Sigmoid colon (tissue), 6 donors: ENCODE measurements at regions not wholly inside any gene's neighbourhood (a gene's known extent, or its start where the extent isn't known, plus 50 kb on each side); places are given as distances from the start of the nearest gene placed in this dataset.
A peak's percentile ranks its signal among the peaks of the same experiment; 100 is the strongest.

ENCODE experiments used
- DNase-seq: peaks from one replicate; pipeline ENCODE4 v3.0.0-alpha.2; 2019
- H3K27ac ChIP-seq, 4 donors: fragments of 200-600 bp; sonication (generic); one replicate each; pipeline ENCODE4 v1.5.1; 2016 to 2019; ENCODE audit warnings: mild to moderate bottlenecking in 1 of 4
- H3K27me3 ChIP-seq, 3 donors: fragments of 200-600 bp; sonication (generic); one replicate each; pipeline ENCODE4 v1.5.1; 2019; ENCODE audit warnings: mild to moderate bottlenecking in 1 of 3
- H3K36me3 ChIP-seq, 4 donors: fragments of 200-600 bp; sonication (generic); one replicate each; pipeline ENCODE4 v1.5.1; 2016 to 2019
- H3K4me1 ChIP-seq, 4 donors: fragments of 200-600 bp; sonication (generic); one replicate each; pipeline ENCODE4 v1.5.1; 2017 to 2019
- H3K4me3 ChIP-seq, 4 donors: fragments of 200-600 bp; sonication (generic); one replicate each; pipeline ENCODE4 v1.5.1; 2017 to 2019; ENCODE audit warnings: mild to moderate bottlenecking in 2 of 4, moderate library complexity in 1 of 4
- H3K9me3 ChIP-seq, 4 donors: fragments of 200-600 bp in 3 of 4; sonication (generic) in 3 of 4; one replicate each; pipeline versions ENCODE4 v1.5.1 to v1.6.1; 2013 to 2019
- CTCF ChIP-seq, 4 experiments: fragments of 450-650 bp in 3 of 4; fragments of 200-600 bp in 1 of 4; IDR thresholded peaks; one replicate each; pipeline ENCODE4 v1.5.1; 2016 to 2019; ENCODE audit warnings: antibody characterized with exemption in 4 of 4, mild to moderate bottlenecking in 3 of 4, moderate library complexity in 2 of 4
- EP300 ChIP-seq, 4 donors: sonication (generic); formaldehyde crosslinking; IDR thresholded peaks; one replicate each; pipeline ENCODE4 v1.6.1; 2017; ENCODE audit warnings: antibody characterized with exemption in 4 of 4
- POLR2A ChIP-seq, 2 donors: fragments of 450-650 bp; IDR thresholded peaks; one replicate each; pipeline ENCODE4 v1.6.1; 2016; ENCODE audit warnings: antibody characterized with exemption in 2 of 2, mild to moderate bottlenecking in 2 of 2, moderate library complexity in 2 of 2
- POLR2AphosphoS5 ChIP-seq, 4 donors: sonication (generic); formaldehyde crosslinking; IDR thresholded peaks; one replicate each; pipeline ENCODE4 v1.6.1; 2017; ENCODE audit warnings: antibody characterized with exemption in 4 of 4
- WGBS, 2 donors: extraction: QIAGEN DNeasy Blood & Tissue Kit; methylation state at CpG; one replicate each; pipeline ENCODE4 v1.1.7; 2013; 5-methylcytosine and 5-hydroxymethylcytosine counted together
- intact Hi-C: fragments of 100-400 bp; cut with DNase I; formaldehyde crosslinking; loops from one replicate; pipeline ENCODE4 v1.15.1; 2023
- donor health status: healthy with polysubstance abuse.
- donor health status: healthy.

- no peaks in the 10 kb centered on the region for H3K9me3 ChIP-seq
- no peak overlapping the region for H3K4me3 ChIP-seq
- 68 to 78% methylated on average over 5 of the region's 5 CpGs for WGBS, 2 donors
- TF ChIP-seq POLR2AphosphoS5 (IDR thresholded peaks at IDR 0.05) (no peak), EP300 (IDR thresholded peaks at IDR 0.05) (no peak), POLR2A (IDR thresholded peaks at IDR 0.05) (no peak), CTCF (IDR thresholded peaks at IDR 0.05) (no peak)
- H3K36me3 ChIP-seq, result no peaks in the 10 kb centered on the region
- no peaks in the 10 kb centered on the region for H3K27me3 ChIP-seq
- DNase-seq, result no peak
- H3K4me1 ChIP-seq, result no peaks in the 10 kb centered on the region
- H3K27ac ChIP-seq, result no peak overlapping the region
- intact Hi-C loops, result no loop called here
Observed at GRCh38 chr1:55286856-55287602, 71.9 kb upstream of the USP24 start.

GRCh38 chr1:55285834-55286233 is 70.7 kb upstream of the USP24 start:
- Histone ChIP-seq H3K4me1 (no peaks in the 10 kb centered on the region), H3K36me3 (no peaks in the 10 kb centered on the region), H3K27ac (no peak overlapping the region), H3K27me3 (no peaks in the 10 kb centered on the region), H3K9me3 (no peaks in the 10 kb centered on the region), H3K4me3 (no peak overlapping the region)
- TF ChIP-seq POLR2A (IDR thresholded peaks at IDR 0.05) (no peak), EP300 (IDR thresholded peaks at IDR 0.05) (no peak), CTCF (IDR thresholded peaks at IDR 0.05) (no peak), POLR2AphosphoS5 (IDR thresholded peaks at IDR 0.05) (no peak)
- 83 to 91% methylated on average over 2 of the region's 2 CpGs for WGBS, 2 donors
- intact Hi-C loops, result loop anchor here (1.0 to 2.0 kb wide), 2 partner anchors 1299 to 1423 kb away; no protein-coding TSS in a partner anchor
- DNase-seq, result no peak

GRCh38 chr1:55284856-55285255 is 69.7 kb upstream of the USP24 start:
- WGBS, 2 donors, result 21 to 40% methylated on average over 4 of the region's 4 CpGs
- H3K27me3 ChIP-seq, result no peaks in the 10 kb centered on the region
- H3K4me3 ChIP-seq, result no peak overlapping the region
- intact Hi-C loops, result loop anchor here (1.0 to 2.0 kb wide), 2 partner anchors 1300 to 1424 kb away; no protein-coding TSS in a partner anchor
- no peaks in the 10 kb centered on the region for H3K36me3 ChIP-seq
- TF ChIP-seq POLR2AphosphoS5 (IDR thresholded peaks at IDR 0.05) (no peak), EP300 (IDR thresholded peaks at IDR 0.05) (no peak), POLR2A (IDR thresholded peaks at IDR 0.05) (no peak), CTCF (IDR thresholded peaks at IDR 0.05) (peak; percentile 53 to 70 (median 60))
- H3K9me3 ChIP-seq, result no peaks in the 10 kb centered on the region
- peak; percentile 76 for DNase-seq
- no peak overlapping the region for H3K27ac ChIP-seq
- no peaks in the 10 kb centered on the region for H3K4me1 ChIP-seq

GRCh38 chr1:55282058-55282457 is 66.9 kb upstream of the USP24 start:
- no peak for DNase-seq
- Histone ChIP-seq H3K4me1 (peaks cover 0 to 8% (median 2%) of the 10 kb centered on the region in 4 donors), H3K27ac (no peak overlapping the region), H3K27me3 (no peaks in the 10 kb centered on the region), H3K9me3 (no peaks in the 10 kb centered on the region), H3K36me3 (no peaks in the 10 kb centered on the region), H3K4me3 (no peak overlapping the region)
- TF ChIP-seq POLR2AphosphoS5 (IDR thresholded peaks at IDR 0.05) (no peak), POLR2A (IDR thresholded peaks at IDR 0.05) (no peak), EP300 (IDR thresholded peaks at IDR 0.05) (no peak), CTCF (IDR thresholded peaks at IDR 0.05) (no peak)
- intact Hi-C loops, result no loop called here
- 23 to 61% methylated on average over 1 of the region's 1 CpG for WGBS, 2 donors
